HG02885 (cell line): ENCODE measurements at regions not wholly inside any gene's neighbourhood (a gene's known extent, or its start where the extent isn't known, plus 50 kb on each side); places are given as distances from the start of the nearest gene placed in this dataset.
"Not testable (repeated sequence)": the region's sequence is repeated elsewhere in the genome, so short reads cannot be mapped to it uniquely, and the experiment has no call there.

Experiments
- ATAC-seq: cut with Tn5 transposase; IDR thresholded peaks from one replicate; pipeline ENCODE4 v1.9.1; 2021; ENCODE audit warnings: mild to moderate bottlenecking; ENCODE audit not compliant: unreplicated experiment, poor library complexity

DNA sequence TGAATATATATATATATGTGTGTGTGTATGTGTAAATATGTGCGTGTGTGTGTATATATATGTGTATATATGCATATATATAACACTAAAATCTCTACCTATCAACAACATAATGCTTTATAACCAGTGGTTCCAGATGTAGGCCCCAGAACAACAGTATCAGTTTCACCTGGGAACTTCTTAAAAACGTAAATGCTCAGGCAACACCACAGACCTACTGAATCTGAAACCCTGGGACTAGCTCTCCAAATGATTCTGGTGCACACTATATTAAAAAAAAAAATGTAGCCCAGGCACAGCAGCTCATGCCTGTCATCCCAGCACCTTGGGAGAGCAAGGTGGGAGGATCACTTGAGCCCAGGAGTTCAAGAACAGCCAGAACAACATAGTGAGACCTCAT is 67.1 kb upstream of the ZSCAN2 start:
- not testable (repeated sequence) for ATAC-seq

DNA sequence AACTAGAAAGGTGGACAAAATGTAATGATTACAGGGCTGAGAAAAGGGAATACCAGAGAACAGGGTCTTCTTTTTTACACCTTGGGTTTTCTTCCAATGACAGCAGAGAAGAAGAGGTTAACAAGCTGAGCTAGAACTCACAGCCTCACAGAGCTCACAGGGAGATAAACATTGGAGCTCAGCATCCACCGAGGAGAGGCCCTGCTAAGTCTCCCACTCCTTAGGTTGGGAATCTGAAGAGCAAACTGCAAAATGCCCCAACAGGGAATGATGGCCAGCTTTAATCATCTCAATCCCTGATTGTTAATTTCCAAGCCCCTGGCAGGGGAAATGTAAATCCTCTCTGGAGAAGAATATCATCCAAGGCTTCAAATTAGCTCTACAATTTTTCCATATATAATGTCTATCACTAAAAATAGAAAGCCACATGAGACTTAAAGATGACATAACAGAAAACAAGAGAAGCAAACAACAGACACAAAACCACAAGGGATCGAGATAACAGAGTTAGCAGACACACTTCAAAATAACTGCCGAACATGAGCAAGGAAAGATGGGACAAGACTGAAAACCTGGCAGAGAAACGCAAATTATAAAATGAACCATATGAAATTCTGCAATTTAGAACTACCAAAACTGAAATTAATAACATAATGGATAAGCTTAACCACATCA is 66.1 kb upstream of the ZSCAN2 start:
- ATAC-seq: not testable (repeated sequence)

GRCh38 chr15:84536181-84536580 is 64.6 kb upstream of the ZSCAN2 start:
- ATAC-seq: not testable (repeated sequence)

DNA sequence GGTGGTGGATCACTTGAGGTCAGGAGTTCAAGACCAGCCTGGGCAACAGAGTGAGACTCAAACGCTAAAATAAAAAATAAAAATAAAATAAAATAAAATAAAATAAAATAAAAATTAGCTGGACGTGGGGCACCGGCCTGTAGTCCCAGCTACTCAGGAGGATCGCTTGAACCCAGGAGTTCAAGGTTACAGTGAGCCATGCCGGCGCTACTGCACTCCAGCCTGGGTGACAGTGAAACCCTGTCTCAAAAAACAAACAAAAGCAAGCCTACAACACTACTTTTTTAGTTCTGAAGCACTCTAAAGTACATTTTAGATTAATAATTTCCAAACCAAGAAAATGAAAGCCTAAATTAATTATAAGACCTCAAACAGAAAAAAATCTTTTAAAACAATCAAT is 56.2 kb upstream of the ZSCAN2 start:
- not testable (repeated sequence) for ATAC-seq

DNA sequence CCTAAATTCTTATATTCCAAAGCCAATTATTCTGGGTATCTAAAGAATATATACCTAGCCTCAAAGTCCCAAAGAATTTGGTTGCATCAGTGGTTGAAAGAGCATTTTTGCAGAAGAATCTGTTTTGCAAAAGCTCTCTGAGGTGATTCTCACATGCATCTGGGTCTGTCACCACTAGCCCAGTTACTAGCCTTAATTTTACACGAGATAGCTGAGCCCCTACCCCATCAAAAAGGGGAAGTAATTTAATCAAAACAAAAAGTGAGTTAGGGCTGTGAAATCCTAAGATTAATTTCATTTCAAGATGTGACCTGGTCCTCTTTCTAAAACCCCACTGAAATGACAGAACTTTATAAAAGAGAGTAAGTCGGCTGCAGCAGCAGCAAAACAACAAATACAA is 53.7 kb upstream of the ZSCAN2 start:
- not testable (repeated sequence) for ATAC-seq

- ATAC-seq: not testable (repeated sequence)
Observed at GRCh38 chr15:84550503-84550902, 50.3 kb upstream of the ZSCAN2 start.
